HG02938 (cell line): ENCODE measurements at regions not wholly inside any gene's neighbourhood (a gene's known extent, or its start where the extent isn't known, plus 50 kb on each side); places are given as distances from the start of the nearest gene placed in this dataset.

Experiments used
- ATAC-seq: cut with Tn5 transposase; IDR thresholded peaks from one replicate; pipeline ENCODE4 v1.9.1; 2021; ENCODE audit warnings: mild to moderate bottlenecking, moderate library complexity; ENCODE audit not compliant: unreplicated experiment

DNA sequence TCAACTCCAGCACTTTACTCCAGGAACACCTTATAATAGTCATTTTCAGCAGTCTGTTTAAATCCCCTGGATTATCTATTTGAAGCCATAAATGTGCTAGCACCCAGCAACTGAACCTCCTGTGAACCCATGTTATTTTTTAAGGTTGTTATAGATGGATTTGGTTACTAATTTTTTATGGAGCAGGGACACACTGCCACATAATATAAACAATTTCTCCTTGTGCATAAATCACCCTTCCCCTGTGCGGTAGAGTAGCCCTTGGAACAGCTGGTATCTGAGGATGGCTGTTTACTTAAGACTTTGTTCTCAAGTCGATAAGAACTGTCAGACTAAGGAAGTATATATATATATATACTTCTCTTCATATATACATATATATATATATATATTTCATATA lies 367.4 kb downstream of the EPHA4 start:
- ATAC-seq = no peak

GRCh38 chr2:221205103-221205673 lies 366.9 kb downstream of the EPHA4 start:
- no peak for ATAC-seq

DNA sequence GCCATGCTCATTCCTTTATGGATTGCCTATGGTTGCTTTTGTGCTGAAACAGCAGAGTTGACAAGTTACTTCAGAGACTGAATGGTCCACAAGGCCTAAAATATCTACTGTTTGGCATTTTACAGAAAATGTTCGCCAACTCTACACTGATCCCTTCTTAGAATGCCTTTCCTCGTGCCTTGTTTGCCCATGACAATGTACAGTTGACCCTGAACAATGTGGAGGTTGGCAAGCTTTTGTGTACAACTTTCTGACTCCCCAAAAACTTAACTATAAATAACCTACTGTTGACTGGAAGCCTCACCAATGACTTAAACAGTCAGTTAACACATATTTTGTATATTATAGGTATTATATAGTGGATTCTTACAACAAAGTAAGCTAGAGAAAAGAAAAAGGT lies 361.4 kb downstream of the EPHA4 start:
- ATAC-seq = no peak

DNA sequence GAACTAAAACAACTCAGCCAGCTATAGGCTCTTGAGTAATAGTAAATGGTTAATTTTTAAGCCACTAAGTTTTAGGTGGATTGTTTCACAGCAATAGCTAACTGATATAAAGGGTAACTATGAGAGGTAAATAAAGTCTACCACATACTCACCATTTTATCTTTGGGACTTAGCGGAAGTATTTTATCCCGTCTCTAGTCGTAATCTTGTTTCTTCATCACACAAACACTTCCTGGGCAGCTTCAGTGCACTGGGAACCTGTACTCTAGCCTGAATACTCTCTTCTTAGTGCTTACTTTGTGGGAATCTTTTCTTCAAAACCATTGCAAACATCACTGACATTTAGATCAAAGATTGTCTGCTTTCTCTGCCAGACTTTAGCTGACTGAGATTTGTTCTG lies 360.5 kb downstream of the EPHA4 start:
- ATAC-seq = no peak

DNA sequence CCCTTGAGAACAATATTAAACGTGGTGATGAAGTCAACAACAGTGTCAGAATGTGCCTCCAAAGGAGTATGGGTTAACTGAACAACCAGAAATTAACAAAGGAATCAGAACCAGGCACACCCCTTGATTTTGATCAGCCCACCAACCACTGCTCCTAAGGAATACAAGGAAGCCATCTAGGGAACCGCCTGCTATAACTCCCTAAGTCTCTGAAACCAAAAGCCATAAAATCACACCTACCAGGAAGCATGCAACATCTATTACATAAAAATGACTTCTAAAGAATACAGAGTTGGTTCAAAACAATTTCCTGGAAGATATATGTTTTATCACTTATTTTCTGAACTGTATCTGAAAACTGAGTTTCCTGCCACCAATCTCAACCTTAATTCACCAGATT lies 360.0 kb downstream of the EPHA4 start:
- no peak for ATAC-seq

DNA sequence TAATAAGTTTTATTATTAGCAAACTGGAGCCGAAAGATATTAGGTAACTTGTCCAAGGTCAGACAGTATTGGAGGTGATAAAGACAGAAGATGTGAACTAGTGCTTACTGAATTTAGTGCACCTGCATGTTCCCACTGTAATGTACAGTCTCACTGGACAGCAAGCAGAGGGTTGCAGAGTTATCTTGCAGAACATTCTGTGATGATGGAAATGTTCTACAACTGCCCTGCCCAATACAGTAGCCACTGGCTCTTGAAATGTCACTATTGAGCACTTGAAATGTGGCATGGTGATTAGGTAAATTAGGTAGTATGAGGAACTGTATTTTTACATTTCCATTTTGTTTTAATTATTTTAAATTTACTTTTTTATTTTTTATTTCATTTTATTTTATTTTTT lies 356.6 kb downstream of the EPHA4 start:
- ATAC-seq = no peak

DNA sequence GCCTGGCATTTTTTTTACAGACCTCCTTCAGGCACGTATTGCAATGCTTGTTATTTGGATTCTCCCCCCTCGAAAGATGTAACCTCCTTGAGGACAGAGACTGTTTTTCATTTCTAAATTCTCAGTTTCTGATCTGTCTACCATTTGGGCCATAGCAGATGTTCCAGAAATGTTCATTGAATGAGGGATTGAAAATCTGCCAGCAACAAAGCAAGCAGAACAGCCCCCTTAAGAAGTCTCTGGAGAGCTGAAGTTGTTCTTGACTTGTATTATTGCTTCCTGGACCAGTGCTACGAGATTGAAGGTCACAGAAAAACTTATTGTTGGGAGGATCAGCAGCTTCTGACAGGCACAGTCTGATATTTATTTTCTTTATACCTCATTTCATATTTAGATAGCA lies 355.5 kb downstream of the EPHA4 start:
- no peak for ATAC-seq

GRCh38 chr2:221225752-221226151 lies 346.4 kb downstream of the EPHA4 start:
- ATAC-seq = no peak

- no peak for ATAC-seq
These were observed 343.8 kb downstream of the EPHA4 start for GRCh38 chr2:221228214-221228769.

GRCh38 chr2:221229099-221229498 lies 343.0 kb downstream of the EPHA4 start:
- no peak for ATAC-seq

GRCh38 chr2:221231511-221231910 lies 340.6 kb downstream of the EPHA4 start:
- no peak for ATAC-seq

DNA sequence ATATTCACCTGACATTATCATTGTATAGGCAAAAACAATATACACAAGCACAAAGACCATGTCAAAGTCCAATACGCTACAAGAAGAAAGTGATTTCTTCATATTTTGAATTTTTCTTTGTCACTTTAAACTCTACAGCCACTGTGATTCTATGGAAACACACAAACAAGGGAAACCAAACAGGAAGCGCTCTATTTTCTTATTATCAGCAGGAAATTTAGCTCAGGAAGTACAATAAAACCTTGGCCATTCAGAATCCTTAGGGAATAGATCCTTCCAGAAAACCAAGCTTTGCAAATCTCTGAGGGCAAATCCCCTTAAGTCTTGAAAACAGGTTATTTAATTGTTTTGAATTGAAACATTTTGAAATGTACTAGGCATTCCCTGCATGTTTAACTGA lies 336.2 kb downstream of the EPHA4 start:
- ATAC-seq = no peak

DNA sequence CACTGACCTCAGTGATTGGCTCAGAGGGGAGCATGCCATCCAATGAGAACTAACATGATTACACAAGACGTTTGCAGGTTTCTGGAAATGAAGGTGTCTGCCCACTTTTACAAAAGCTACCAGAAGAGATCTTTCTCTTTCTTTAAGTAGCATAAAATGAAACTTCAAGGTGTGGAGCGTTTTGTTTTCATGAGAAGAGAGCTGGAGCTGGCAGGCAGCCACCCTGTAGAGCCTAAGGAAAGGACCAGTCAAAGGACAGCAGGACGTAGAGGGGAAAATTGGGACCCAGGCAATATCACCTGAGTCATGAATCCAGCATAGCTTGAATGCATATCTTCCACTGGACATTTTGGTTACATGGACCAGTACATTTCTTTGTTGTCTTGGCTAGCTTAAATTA lies 331.0 kb downstream of the EPHA4 start:
- no peak for ATAC-seq

- no peak for ATAC-seq
These were observed 328.3 kb downstream of the EPHA4 start for GRCh38 chr2:221243771-221244170.

GRCh38 chr2:221245045-221245444 lies 327.1 kb downstream of the EPHA4 start:
- no peak for ATAC-seq

- ATAC-seq = no peak
These were observed 326.3 kb downstream of the EPHA4 start for GRCh38 chr2:221245772-221246171.

GRCh38 chr2:221254299-221254698 lies 317.8 kb downstream of the EPHA4 start:
- ATAC-seq = no peak

DNA sequence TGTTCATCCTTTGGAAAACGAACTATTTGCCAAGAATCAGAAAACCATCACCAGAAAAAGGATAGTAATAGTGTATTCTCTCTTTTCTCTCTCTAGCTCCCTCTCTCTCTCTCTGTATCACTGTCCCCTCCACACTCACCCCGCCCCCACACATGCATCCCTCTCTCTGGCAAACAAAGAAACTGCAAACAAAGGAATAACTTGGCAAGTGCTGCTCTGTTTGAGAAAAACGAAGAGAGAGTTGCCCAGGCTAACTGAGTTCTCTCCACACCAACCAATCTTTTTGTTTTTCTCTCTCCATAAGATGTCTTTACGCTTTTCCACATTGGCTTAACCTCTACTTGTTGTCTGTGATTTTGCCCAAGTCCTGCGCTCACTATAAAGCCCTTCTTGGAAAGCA lies 316.2 kb downstream of the EPHA4 start:
- ATAC-seq = no peak

- ATAC-seq = no peak
These were observed 313.6 kb downstream of the EPHA4 start for GRCh38 chr2:221258464-221258863.

DNA sequence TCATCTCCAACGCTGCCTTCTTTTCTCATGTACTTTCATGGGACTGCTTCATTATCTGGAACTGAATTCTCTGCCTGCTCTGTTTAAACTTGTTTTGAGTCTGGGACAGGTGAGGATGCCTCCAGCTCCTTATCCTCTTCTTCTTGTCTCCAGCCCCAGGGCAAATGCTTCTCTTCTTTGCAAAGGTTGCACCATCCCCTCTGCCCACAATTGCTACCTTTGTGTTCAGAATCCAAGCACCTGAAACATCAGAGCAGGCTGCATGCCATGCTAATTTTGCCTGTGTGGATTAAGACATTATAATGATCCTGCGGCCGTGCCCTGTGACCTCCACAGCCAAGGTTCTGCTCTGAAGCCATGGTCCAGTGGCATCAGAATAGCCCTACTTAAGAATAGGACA lies 309.5 kb downstream of the EPHA4 start:
- ATAC-seq = no peak

DNA sequence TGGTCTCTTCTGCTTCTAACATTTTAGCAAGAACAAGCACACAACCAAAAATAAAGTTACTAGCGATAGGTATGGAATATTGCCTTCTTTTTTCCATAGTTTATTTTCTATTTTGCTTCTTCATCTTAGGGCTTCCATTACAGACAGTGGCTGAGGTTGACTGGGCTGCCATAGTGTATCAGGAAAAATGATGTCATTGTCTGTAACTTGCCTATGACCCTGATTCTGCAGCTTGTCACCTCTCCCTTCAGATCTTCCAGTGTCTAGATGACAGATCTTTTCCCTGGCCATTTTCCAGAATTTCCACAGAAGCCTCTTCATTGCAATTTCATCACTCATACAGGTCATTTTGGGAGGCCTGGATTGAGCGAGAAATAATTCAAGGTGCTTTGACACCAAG lies 308.5 kb downstream of the EPHA4 start:
- ATAC-seq = no peak

- ATAC-seq = no peak
These were observed 307.8 kb downstream of the EPHA4 start for GRCh38 chr2:221264318-221264717.

GRCh38 chr2:221267773-221268425 lies 304.2 kb downstream of the EPHA4 start:
- ATAC-seq = no peak
